Body of pancreas (tissue), 4 donors: ENCODE measurements at regions not wholly inside any gene's neighbourhood (a gene's known extent, or its start where the extent isn't known, plus 50 kb on each side); places are given as distances from the start of the nearest gene placed in this dataset.

ENCODE experiments used
- POLR2A ChIP-seq, 3 donors: fragments of 450-650 bp; IDR thresholded peaks; one replicate each; pipeline ENCODE4 v1.6.1; 2016; ENCODE audit warnings: antibody characterized with exemption in 3 of 3, mild to moderate bottlenecking in 2 of 3
- TF ChIP-seq, protein P1 (sequence below), 7 experiments: fragments of 450-650 bp in 4 of 7; fragments of 200-600 bp in 3 of 7; sonication (generic) in 3 of 7; IDR thresholded peaks; one replicate each; pipeline ENCODE4 v1.5.1; 2016 to 2019; ENCODE audit warnings: antibody characterized with exemption in 7 of 7

DNA sequence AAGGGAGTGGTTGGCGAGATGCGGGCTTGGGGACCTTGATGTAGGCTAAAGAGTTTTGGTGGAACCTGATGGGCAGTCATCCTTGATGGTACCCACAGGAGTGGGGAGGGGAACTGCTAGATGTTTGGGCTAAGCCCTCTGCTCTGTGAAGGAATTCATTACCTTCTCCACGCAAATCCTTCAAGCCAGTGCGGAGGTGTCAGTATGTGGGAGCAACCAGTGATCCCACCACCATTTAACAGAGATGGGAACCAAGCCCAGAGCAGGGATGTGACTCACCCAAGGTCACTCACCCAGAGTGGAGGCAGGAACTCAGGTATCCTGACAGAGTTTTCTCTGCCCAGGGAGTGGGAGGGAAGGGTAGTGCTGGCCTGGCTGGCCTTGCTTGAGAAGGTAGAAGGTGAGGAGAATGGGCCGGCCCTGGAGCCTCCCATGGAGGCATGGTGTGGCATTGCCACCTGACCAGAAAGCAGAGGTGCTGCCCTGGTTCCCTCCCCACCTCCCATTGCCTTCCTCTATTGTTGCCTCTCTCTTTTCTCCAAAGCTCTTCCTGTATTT is 51.2 kb upstream of the STUM start:
- no peak for TF ChIP-seq POLR2A (IDR thresholded peaks at IDR 0.05)
- TF ChIP-seq, protein P1, sequence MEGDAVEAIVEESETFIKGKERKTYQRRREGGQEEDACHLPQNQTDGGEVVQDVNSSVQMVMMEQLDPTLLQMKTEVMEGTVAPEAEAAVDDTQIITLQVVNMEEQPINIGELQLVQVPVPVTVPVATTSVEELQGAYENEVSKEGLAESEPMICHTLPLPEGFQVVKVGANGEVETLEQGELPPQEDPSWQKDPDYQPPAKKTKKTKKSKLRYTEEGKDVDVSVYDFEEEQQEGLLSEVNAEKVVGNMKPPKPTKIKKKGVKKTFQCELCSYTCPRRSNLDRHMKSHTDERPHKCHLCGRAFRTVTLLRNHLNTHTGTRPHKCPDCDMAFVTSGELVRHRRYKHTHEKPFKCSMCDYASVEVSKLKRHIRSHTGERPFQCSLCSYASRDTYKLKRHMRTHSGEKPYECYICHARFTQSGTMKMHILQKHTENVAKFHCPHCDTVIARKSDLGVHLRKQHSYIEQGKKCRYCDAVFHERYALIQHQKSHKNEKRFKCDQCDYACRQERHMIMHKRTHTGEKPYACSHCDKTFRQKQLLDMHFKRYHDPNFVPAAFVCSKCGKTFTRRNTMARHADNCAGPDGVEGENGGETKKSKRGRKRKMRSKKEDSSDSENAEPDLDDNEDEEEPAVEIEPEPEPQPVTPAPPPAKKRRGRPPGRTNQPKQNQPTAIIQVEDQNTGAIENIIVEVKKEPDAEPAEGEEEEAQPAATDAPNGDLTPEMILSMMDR (IDR thresholded peaks at IDR 0.05): no peak
